GM12891 (cell line): ENCODE measurements at regions not wholly inside any gene's neighbourhood (a gene's known extent, or its start where the extent isn't known, plus 50 kb on each side); places are given as distances from the start of the nearest gene placed in this dataset.

Experiments used
- PAX5 ChIP-seq: IDR thresholded peaks from 2 replicates; pipeline ENCODE4 v1.6.1; 2011; ENCODE audit warnings: low read length, moderate library complexity, mild to moderate bottlenecking; ENCODE audit not compliant: insufficient read depth, severe bottlenecking
- POLR2A ChIP-seq: IDR thresholded peaks from 2 replicates; pipeline ENCODE4 v1.6.1; 2011; ENCODE audit warnings: low read depth, low read length, control low read depth
- POLR2AphosphoS5 ChIP-seq: IDR thresholded peaks from 2 replicates; pipeline ENCODE4 v1.6.1; 2011; ENCODE audit warnings: low read depth, low read length, control low read depth
- POU2F2 ChIP-seq: IDR thresholded peaks from 2 replicates; pipeline ENCODE4 v1.6.1; 2011; ENCODE audit warnings: low read depth, mild to moderate bottlenecking, control low read depth, low read length, moderate library complexity
- SPI1 ChIP-seq: IDR thresholded peaks from 2 replicates; pipeline ENCODE4 v1.6.1; 2011; ENCODE audit warnings: low read depth, low read length, control low read depth
- TAF1 ChIP-seq: IDR thresholded peaks from 2 replicates; pipeline ENCODE4 v1.6.1; 2011; ENCODE audit warnings: low read depth, low read length, control low read depth

DNA sequence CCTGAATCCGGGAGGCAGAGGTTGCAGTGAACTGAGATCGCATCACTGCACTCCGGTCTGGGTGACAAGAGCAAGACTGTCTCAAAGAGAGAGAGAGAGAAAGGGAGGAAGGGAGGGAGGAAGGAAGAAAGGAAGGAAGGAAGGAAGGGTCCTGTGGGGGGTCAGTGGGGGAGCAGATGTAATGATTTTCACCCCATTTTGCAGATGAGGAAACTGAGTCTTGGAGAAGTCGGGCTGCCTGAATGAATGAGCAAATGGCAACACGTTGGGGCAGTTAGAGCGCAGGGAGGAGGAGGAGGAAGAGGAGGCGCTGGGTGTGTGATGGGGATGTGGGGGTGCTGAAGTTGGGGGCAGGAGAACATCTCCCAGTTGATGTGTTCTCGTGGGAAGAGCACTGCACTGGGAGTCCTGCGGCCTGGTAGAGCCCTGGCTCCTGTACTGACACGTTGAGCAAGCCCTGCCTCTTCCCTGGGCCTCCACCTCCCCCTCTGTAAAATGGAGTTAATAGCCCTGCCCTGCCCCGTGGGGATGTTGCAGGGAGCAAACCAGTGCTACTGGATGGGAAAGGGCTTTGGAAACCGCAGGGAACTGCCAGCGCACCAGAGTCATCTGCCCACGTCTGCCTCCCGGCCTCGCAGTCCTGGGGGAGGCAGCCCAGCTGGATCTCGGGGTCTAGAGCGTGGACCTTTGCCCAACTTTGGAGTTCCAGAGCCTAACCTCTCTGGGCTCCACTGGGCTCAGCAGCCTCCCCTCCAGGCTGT, 103.2 kb upstream of the CASZ1 start:
- TF ChIP-seq POLR2A (no peak), POLR2AphosphoS5 (no peak), SPI1 (no peak), TAF1 (no peak), POU2F2 (no peak), PAX5 (no peak)
